H1 (cell line): ENCODE measurements at regions not wholly inside any gene's neighbourhood (a gene's known extent, or its start where the extent isn't known, plus 50 kb on each side); places are given as distances from the start of the nearest gene placed in this dataset.

Experiments
- CBX8 ChIP-seq: fragments of 300-800, 300-1000 bp; sonication (generic); IDR thresholded peaks from 2 replicates; pipeline ENCODE4 v1.7.1; 2016; ENCODE audit warnings: low read depth, low read length, borderline replicate concordance
- CEBPB ChIP-seq: IDR thresholded peaks from 2 replicates; pipeline ENCODE4 v1.6.1; 2012; ENCODE audit warnings: low read depth, low read length
- CHD2 ChIP-seq: IDR thresholded peaks from 2 replicates; pipeline ENCODE4 v1.6.1; 2012; ENCODE audit warnings: low read length, improper control_type of control experiment
- CTCF ChIP-seq, 3 experiments: IDR thresholded peaks; 1 replicate in 2 of 3; 2 replicates in 1 of 3; pipeline versions ENCODE4 v1.5.1 to v1.6.1; 2011; ENCODE audit warnings: low read length in 3 of 3, mild to moderate bottlenecking in 3 of 3, inconsistent platforms in 2 of 3, low read depth in 1 of 3, moderate library complexity in 1 of 3; ENCODE audit not compliant: insufficient read depth in 1 of 3; ENCODE audit errors: control extremely low read depth in 1 of 3
- EP300 ChIP-seq, 2 experiments: IDR thresholded peaks; 1 replicate in 1 of 2; 2 replicates in 1 of 2; pipeline ENCODE4 v1.6.1; 2011 to 2012; ENCODE audit warnings: low read depth in 2 of 2, low read length in 2 of 2, mild to moderate bottlenecking in 2 of 2, borderline replicate concordance in 1 of 2, inconsistent platforms in 1 of 2, moderate library complexity in 1 of 2
- RAD21 ChIP-seq, 2 experiments: IDR thresholded peaks in 1 of 2; conservative IDR thresholded peaks in 1 of 2; 2 replicates each; pipeline ENCODE4 v1.6.1; 2011; ENCODE audit warnings: low read depth in 2 of 2, low read length in 2 of 2, improper control_type of control experiment in 1 of 2, inconsistent platforms in 1 of 2, mild to moderate bottlenecking in 1 of 2, moderate library complexity in 1 of 2
- SP1 ChIP-seq: IDR thresholded peaks from 2 replicates; pipeline ENCODE4 v1.6.1; 2011; ENCODE audit warnings: low read depth, low read length
- USF2 ChIP-seq: IDR thresholded peaks from 2 replicates; pipeline ENCODE4 v1.6.1; 2011; ENCODE audit warnings: low read length, improper control_type of control experiment
- YY1 ChIP-seq: IDR thresholded peaks from 2 replicates; pipeline ENCODE4 v1.6.1; 2011; ENCODE audit warnings: low read depth, mild to moderate bottlenecking, low read length

GRCh38 chr13:50584856-50585580 is 258.5 kb downstream of the DLEU7 start:
- TF ChIP-seq CTCF (IDR thresholded peaks at IDR 0.05; ENCODE audit: control extremely low read depth in 1 of 3, insufficient read depth in 1 of 3, low read depth in 1 of 3, low read length in 3 of 3) (no peak), CEBPB (no peak), CBX8 (no peak), RAD21 (IDR thresholded peaks at IDR 0.05 in 1 of 2, conservative IDR thresholded peaks at IDR 0.05 in 1 of 2; ENCODE audit: low read depth in 2 of 2, low read length in 2 of 2) (no peak), YY1 (no peak), CHD2 (no peak), EP300 (IDR thresholded peaks at IDR 0.05; ENCODE audit: borderline replicate concordance in 1 of 2, low read depth in 2 of 2, low read length in 2 of 2) (no peak), SP1 (no peak), USF2 (no peak)
